ENCODE measurements at regions not wholly inside any gene's neighbourhood (a gene's known extent, or its start where the extent isn't known, plus 50 kb on each side); places are given as distances from the start of the nearest gene placed in this dataset.

GRCh38 chr5:54754878-54755277 is 230.5 kb downstream of the ESM1 start:
- H3K4me1 ChIP-seq, result no peaks in the 10 kb centered on the region
- no peaks in the 10 kb centered on the region for H3K27me3 ChIP-seq
- H3K9me3 ChIP-seq, result no peaks in the 10 kb centered on the region
- no peak overlapping the region for H3K4me3 ChIP-seq
- intact Hi-C loops (cut with DNase I; ENCODE audit: low total_unique reads), result no loop called here
- no peak overlapping the region for H3K27ac ChIP-seq
- H3K36me3 ChIP-seq, result no peaks in the 10 kb centered on the region
- 69 to 90% (median 86%) methylated on average over 2 of the region's 2 CpGs for WGBS, 5 donors
- no peak for DNase-seq
- no peak for TF ChIP-seq EP300 (IDR thresholded peaks at IDR 0.05)
- TF ChIP-seq POLR2AphosphoS5 (IDR thresholded peaks at IDR 0.05), result no peak

GRCh38 chr5:54754420-54754819 is 231.0 kb downstream of the ESM1 start:
- Histone ChIP-seq H3K36me3 (no peaks in the 10 kb centered on the region), H3K27ac (no peak overlapping the region), H3K9me3 (no peaks in the 10 kb centered on the region), H3K4me3 (no peak overlapping the region), H3K27me3 (no peaks in the 10 kb centered on the region), H3K4me1 (no peaks in the 10 kb centered on the region)
- intact Hi-C loops (cut with DNase I; ENCODE audit: low total_unique reads), result no loop called here
- no peak for TF ChIP-seq EP300 (IDR thresholded peaks at IDR 0.05)
- TF ChIP-seq POLR2AphosphoS5 (IDR thresholded peaks at IDR 0.05), result no peak
- TF ChIP-seq CTCF (IDR thresholded peaks at IDR 0.05), result no peak
- TF ChIP-seq POLR2A (IDR thresholded peaks at IDR 0.05), result no peak
- DNase-seq, result no peak
- 92 to 96% (median 95%) methylated on average over 7 of the region's 7 CpGs for WGBS, 5 donors

- no peak overlapping the region for H3K27ac ChIP-seq
- intact Hi-C loops (cut with DNase I; ENCODE audit: low total_unique reads), result no loop called here
- no peaks in the 10 kb centered on the region for H3K9me3 ChIP-seq
- no peak for TF ChIP-seq POLR2AphosphoS5 (IDR thresholded peaks at IDR 0.05)
- no peak for TF ChIP-seq POLR2A (IDR thresholded peaks at IDR 0.05)
- TF ChIP-seq EP300 (IDR thresholded peaks at IDR 0.05), result no peak
- no peak for TF ChIP-seq CTCF (IDR thresholded peaks at IDR 0.05)
- no peak overlapping the region for H3K4me3 ChIP-seq
- 93 to 97% (median 95%) methylated on average over 1 of the region's 1 CpG for WGBS, 5 donors
- H3K36me3 ChIP-seq, result no peaks in the 10 kb centered on the region
- H3K4me1 ChIP-seq, result no peaks in the 10 kb centered on the region
- no peaks in the 10 kb centered on the region for H3K27me3 ChIP-seq
- DNase-seq, result no peak
Observed at GRCh38 chr5:54753753-54754152, 231.6 kb downstream of the ESM1 start.

- no peaks in the 10 kb centered on the region for H3K4me1 ChIP-seq
- no peak for TF ChIP-seq POLR2A (IDR thresholded peaks at IDR 0.05)
- TF ChIP-seq EP300 (IDR thresholded peaks at IDR 0.05), result no peak
- no peak overlapping the region for H3K4me3 ChIP-seq
- 34 to 51% (median 38%) methylated on average over 4 of the region's 4 CpGs for WGBS, 5 donors
- no peak for DNase-seq
- no peaks in the 10 kb centered on the region for H3K36me3 ChIP-seq
- H3K27me3 ChIP-seq, result no peaks in the 10 kb centered on the region
- H3K27ac ChIP-seq, result no peak overlapping the region
- H3K9me3 ChIP-seq, result no peaks in the 10 kb centered on the region
- intact Hi-C loops (cut with DNase I; ENCODE audit: low total_unique reads), result no loop called here
Observed at GRCh38 chr5:54753034-54753433, 232.4 kb downstream of the ESM1 start.

- Histone ChIP-seq H3K27me3 (no peaks in the 10 kb centered on the region), H3K4me1 (peaks cover 12 to 19% (median 16%) of the 10 kb centered on the region in 4 donors), H3K9me3 (no peaks in the 10 kb centered on the region), H3K4me3 (no peak overlapping the region), H3K36me3 (no peaks in the 10 kb centered on the region), H3K27ac (no peak overlapping the region)
- no peak for TF ChIP-seq POLR2A (IDR thresholded peaks at IDR 0.05)
- 86 to 96% (median 93%) methylated on average over 4 of the region's 4 CpGs for WGBS, 5 donors
- intact Hi-C loops (cut with DNase I; ENCODE audit: low total_unique reads), result no loop called here
- DNase-seq, result no peak
Observed at GRCh38 chr5:54748527-54748926, 231.0 kb downstream of the SNX18 start.

- no peak for DNase-seq
- no peaks in the 10 kb centered on the region for H3K36me3 ChIP-seq
- no peak overlapping the region for H3K27ac ChIP-seq
- WGBS, 5 donors, result 94 to 99% (median 97%) methylated on average over 10 of the region's 10 CpGs
- H3K9me3 ChIP-seq, result no peaks in the 10 kb centered on the region
- no peak overlapping the region for H3K4me3 ChIP-seq
- intact Hi-C loops (cut with DNase I; ENCODE audit: low total_unique reads), result no loop called here
- TF ChIP-seq POLR2AphosphoS5 (IDR thresholded peaks at IDR 0.05), result no peak
- TF ChIP-seq POLR2A (IDR thresholded peaks at IDR 0.05), result no peak
- TF ChIP-seq EP300 (IDR thresholded peaks at IDR 0.05), result no peak
- TF ChIP-seq CTCF (IDR thresholded peaks at IDR 0.05), result no peak
- peaks cover 19 to 34% (median 28%) of the 10 kb centered on the region in 4 donors for H3K4me1 ChIP-seq
- no peaks in the 10 kb centered on the region for H3K27me3 ChIP-seq
Observed at GRCh38 chr5:54746777-54747398, 229.3 kb downstream of the SNX18 start.

Data from stomach (tissue), 8 donors.